GM20000 (cell line): ENCODE measurements at regions not wholly inside any gene's neighbourhood (a gene's known extent, or its start where the extent isn't known, plus 50 kb on each side); places are given as distances from the start of the nearest gene placed in this dataset.
"Not testable (repeated sequence)": the region's sequence is repeated elsewhere in the genome, so short reads cannot be mapped to it uniquely, and the experiment has no call there.

Experiments
- DNase-seq: peaks from one replicate; pipeline ENCODE4 v3.0.0; 2012; ENCODE audit warnings: low spot score
- TF ChIP-seq, protein P1 (sequence below): IDR thresholded peaks from 2 replicates; pipeline ENCODE4 v1.5.1; 2012; ENCODE audit warnings: mild to moderate bottlenecking, control low read depth; ENCODE audit errors: extremely low read depth, missing control alignments

- no peak for DNase-seq
- TF ChIP-seq, protein P1, sequence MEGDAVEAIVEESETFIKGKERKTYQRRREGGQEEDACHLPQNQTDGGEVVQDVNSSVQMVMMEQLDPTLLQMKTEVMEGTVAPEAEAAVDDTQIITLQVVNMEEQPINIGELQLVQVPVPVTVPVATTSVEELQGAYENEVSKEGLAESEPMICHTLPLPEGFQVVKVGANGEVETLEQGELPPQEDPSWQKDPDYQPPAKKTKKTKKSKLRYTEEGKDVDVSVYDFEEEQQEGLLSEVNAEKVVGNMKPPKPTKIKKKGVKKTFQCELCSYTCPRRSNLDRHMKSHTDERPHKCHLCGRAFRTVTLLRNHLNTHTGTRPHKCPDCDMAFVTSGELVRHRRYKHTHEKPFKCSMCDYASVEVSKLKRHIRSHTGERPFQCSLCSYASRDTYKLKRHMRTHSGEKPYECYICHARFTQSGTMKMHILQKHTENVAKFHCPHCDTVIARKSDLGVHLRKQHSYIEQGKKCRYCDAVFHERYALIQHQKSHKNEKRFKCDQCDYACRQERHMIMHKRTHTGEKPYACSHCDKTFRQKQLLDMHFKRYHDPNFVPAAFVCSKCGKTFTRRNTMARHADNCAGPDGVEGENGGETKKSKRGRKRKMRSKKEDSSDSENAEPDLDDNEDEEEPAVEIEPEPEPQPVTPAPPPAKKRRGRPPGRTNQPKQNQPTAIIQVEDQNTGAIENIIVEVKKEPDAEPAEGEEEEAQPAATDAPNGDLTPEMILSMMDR = no peak
These were observed 1216.2 kb downstream of the ROBO2 start for GRCh38 chr3:78256123-78256522.

- no peak for DNase-seq
- TF ChIP-seq, protein P1 = no peak
These were observed 1218.1 kb downstream of the ROBO2 start for GRCh38 chr3:78257951-78258530.

- DNase-seq = no peak
- TF ChIP-seq, protein P1 = no peak
These were observed 1218.9 kb downstream of the ROBO2 start for GRCh38 chr3:78258798-78259197.

DNA sequence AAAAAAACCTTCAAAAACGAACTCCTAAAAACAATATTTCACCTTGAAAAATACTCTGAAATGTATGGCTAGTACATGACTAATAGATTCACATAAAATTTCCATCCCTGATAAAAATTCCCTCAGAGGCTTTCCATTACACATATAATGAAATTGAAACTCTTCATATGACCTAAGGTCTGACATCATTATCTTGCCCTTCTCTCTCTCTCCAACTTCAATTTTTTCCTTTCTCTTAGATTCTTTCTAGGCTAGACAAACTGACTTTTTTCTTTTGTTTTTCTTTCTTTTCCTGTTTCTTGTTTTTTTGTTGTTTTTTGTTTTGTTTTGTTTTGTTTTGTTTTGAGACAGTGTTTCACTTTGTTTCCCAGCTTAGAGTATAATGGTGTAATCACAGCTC lies 1220.5 kb downstream of the ROBO2 start:
- no peak for DNase-seq
- TF ChIP-seq, protein P1 = no peak

DNA sequence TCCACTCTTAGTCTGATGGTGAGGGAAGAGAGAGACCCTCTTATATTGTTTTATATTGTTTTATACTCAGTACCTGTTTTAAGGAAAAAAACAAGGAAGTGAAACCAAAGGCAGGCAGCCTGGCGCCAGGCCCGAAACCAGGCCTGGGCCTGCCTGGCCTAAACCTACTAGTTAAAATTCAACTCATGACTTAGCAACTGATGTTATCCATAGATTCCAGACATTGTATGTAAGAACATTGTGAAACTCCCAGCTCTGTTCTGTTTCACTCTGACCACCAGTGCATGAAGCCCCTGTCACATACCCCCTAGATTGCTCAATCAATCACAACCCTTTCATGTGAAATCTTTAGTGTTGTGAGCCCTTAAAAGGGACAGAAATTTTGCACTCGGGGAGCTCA lies 1226.7 kb downstream of the ROBO2 start:
- not testable (repeated sequence) for DNase-seq

GRCh38 chr3:78267235-78267634 lies 1227.3 kb downstream of the ROBO2 start:
- DNase-seq = no peak
- TF ChIP-seq, protein P1 = no peak

DNA sequence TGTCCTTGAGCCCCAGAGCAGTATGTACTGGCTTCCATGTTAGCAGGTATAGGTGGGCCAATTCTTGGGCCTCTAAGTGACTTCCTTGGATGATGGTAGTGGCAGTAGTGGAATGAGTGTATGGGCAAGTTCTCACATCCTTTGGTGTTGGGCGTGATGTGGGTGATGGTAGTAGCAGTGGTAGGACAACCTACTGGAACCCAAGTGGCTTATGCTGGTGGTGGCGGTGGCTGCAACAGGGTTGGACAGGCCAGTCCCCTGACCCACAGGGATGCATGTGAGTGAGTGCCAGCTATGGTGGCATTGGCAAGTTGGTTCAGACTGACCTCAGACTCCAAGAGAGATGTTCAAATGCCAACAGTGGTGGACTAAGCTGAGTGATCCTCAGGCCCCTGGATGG lies 1228.2 kb downstream of the ROBO2 start:
- TF ChIP-seq, protein P1 = no peak
- no peak for DNase-seq
